ENCODE measurements at regions not wholly inside any gene's neighbourhood (a gene's known extent, or its start where the extent isn't known, plus 50 kb on each side); places are given as distances from the start of the nearest gene placed in this dataset.

DNA sequence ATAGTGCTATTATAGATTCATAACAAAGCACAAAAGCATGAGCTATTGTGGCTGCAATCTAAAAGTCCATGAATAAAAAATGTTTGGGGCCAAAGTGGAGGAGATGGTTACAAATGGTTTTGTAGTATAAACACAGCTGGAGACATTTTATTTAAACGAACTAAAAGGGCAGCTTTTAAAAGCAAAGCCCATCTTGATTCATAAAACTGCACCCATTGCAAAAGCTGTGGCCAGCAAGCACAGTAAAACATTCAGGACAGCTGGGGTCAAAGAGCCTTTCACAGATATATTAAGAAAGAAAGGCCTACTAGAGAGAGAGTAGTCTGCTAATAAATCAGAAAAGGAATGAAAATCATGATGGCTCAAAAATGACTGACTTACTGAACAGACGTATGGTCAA, 520.8 kb downstream of the NUF2 start:
- TF ChIP-seq, protein P1, sequence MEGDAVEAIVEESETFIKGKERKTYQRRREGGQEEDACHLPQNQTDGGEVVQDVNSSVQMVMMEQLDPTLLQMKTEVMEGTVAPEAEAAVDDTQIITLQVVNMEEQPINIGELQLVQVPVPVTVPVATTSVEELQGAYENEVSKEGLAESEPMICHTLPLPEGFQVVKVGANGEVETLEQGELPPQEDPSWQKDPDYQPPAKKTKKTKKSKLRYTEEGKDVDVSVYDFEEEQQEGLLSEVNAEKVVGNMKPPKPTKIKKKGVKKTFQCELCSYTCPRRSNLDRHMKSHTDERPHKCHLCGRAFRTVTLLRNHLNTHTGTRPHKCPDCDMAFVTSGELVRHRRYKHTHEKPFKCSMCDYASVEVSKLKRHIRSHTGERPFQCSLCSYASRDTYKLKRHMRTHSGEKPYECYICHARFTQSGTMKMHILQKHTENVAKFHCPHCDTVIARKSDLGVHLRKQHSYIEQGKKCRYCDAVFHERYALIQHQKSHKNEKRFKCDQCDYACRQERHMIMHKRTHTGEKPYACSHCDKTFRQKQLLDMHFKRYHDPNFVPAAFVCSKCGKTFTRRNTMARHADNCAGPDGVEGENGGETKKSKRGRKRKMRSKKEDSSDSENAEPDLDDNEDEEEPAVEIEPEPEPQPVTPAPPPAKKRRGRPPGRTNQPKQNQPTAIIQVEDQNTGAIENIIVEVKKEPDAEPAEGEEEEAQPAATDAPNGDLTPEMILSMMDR (IDR thresholded peaks at IDR 0.05), result no peak
- no peak for TF ChIP-seq POLR2A (IDR thresholded peaks at IDR 0.05)

Measured in testis (tissue), 2 donors.